ENCODE measurements at regions not wholly inside any gene's neighbourhood (a gene's known extent, or its start where the extent isn't known, plus 50 kb on each side); places are given as distances from the start of the nearest gene placed in this dataset.

GRCh38 chr20:61055180-61056010 is 196.7 kb upstream of the CDH4 start:
- H3K4me1 ChIP-seq, result no peaks in the 10 kb centered on the region
- peak in 1 of 2 donors; percentile 59 for DNase-seq
- H3K4me3 ChIP-seq, result no peak overlapping the region
- 66 to 77% (median 72%) methylated on average over 12 to 14 of the region's 14 CpGs for WGBS, 5 donors
- intact Hi-C loops (cut with DNase I; ENCODE audit: low total_unique reads), result no loop called here
- no peaks in the 10 kb centered on the region for H3K36me3 ChIP-seq
- H3K9me3 ChIP-seq, result no peaks in the 10 kb centered on the region
- TF ChIP-seq EP300 (IDR thresholded peaks at IDR 0.05) (no peak), POLR2A (IDR thresholded peaks at IDR 0.05) (no peak), POLR2AphosphoS5 (IDR thresholded peaks at IDR 0.05) (no peak), CTCF (IDR thresholded peaks at IDR 0.05) (no peak)
- H3K27me3 ChIP-seq, result peaks cover 0 to 4% (median 0%) of the 10 kb centered on the region in 3 donors
- H3K27ac ChIP-seq, result peak overlapping the region in 1 of 5 donors; percentile 12

GRCh38 chr20:61056116-61056515 is 195.9 kb upstream of the CDH4 start:
- Histone ChIP-seq H3K4me1 (no peaks in the 10 kb centered on the region), H3K4me3 (no peak overlapping the region), H3K36me3 (no peaks in the 10 kb centered on the region), H3K27ac (peak overlapping the region in 1 of 5 donors; percentile 12), H3K9me3 (peaks cover 0 to 4% (median 0%) of the 10 kb centered on the region in 4 donors), H3K27me3 (peaks cover 0 to 4% (median 0%) of the 10 kb centered on the region in 3 donors)
- no peak for DNase-seq
- 73 to 86% (median 76%) methylated on average over 10 of the region's 10 CpGs for WGBS, 5 donors
- TF ChIP-seq POLR2A (IDR thresholded peaks at IDR 0.05) (no peak), EP300 (IDR thresholded peaks at IDR 0.05) (no peak), POLR2AphosphoS5 (IDR thresholded peaks at IDR 0.05) (no peak), CTCF (IDR thresholded peaks at IDR 0.05) (no peak)
- intact Hi-C loops (cut with DNase I; ENCODE audit: low total_unique reads), result no loop called here

GRCh38 chr20:61056627-61057442 is 195.2 kb upstream of the CDH4 start:
- no peak for TF ChIP-seq POLR2A (IDR thresholded peaks at IDR 0.05)
- no peak for TF ChIP-seq POLR2AphosphoS5 (IDR thresholded peaks at IDR 0.05)
- TF ChIP-seq CTCF (IDR thresholded peaks at IDR 0.05), result no peak
- TF ChIP-seq EP300 (IDR thresholded peaks at IDR 0.05), result no peak
- DNase-seq, result peak in 1 of 2 donors; percentile 11
- Histone ChIP-seq H3K27me3 (peaks cover 0 to 4% (median 0%) of the 10 kb centered on the region in 3 donors), H3K4me1 (no peaks in the 10 kb centered on the region), H3K9me3 (peaks cover 0 to 8% (median 1%) of the 10 kb centered on the region in 4 donors), H3K36me3 (no peaks in the 10 kb centered on the region), H3K27ac (peak overlapping the region in 1 of 5 donors; percentile 12), H3K4me3 (no peak overlapping the region)
- 62 to 70% (median 66%) methylated on average over 11 to 16 of the region's 16 CpGs for WGBS, 5 donors
- intact Hi-C loops (cut with DNase I; ENCODE audit: low total_unique reads), result no loop called here

- Histone ChIP-seq H3K4me1 (no peaks in the 10 kb centered on the region), H3K27ac (no peak overlapping the region), H3K36me3 (no peaks in the 10 kb centered on the region), H3K9me3 (peaks cover 0 to 8% (median 2%) of the 10 kb centered on the region in 4 donors), H3K4me3 (no peak overlapping the region), H3K27me3 (peaks cover 0 to 4% (median 0%) of the 10 kb centered on the region in 3 donors)
- intact Hi-C loops (cut with DNase I; ENCODE audit: low total_unique reads), result no loop called here
- WGBS, 5 donors, result 70 to 80% (median 78%) methylated on average over 13 to 20 of the region's 20 CpGs
- TF ChIP-seq EP300 (IDR thresholded peaks at IDR 0.05) (no peak), POLR2A (IDR thresholded peaks at IDR 0.05) (no peak), CTCF (IDR thresholded peaks at IDR 0.05) (no peak), POLR2AphosphoS5 (IDR thresholded peaks at IDR 0.05) (no peak)
- DNase-seq, result peak in 1 of 2 donors; percentile 15
Measured at GRCh38 chr20:61057443-61058121, 194.5 kb upstream of the CDH4 start.

All from stomach (tissue), 8 donors.